ENCODE measurements at regions not wholly inside any gene's neighbourhood (a gene's known extent, or its start where the extent isn't known, plus 50 kb on each side); places are given as distances from the start of the nearest gene placed in this dataset.

- Histone ChIP-seq H3K27ac (ENCODE audit: low read depth, low read length) (no peak overlapping the region), H3K4me3 (ENCODE audit: low read depth, low read length) (no peak overlapping the region), H3K9me3 (ENCODE audit: control insufficient read depth, insufficient read depth, low read length) (no peaks in the 10 kb centered on the region), H3K27me3 (ENCODE audit: control insufficient read depth, insufficient read depth, low read length) (no peaks in the 10 kb centered on the region)
- TF ChIP-seq CTCF (IDR thresholded peaks at IDR 0.05; ENCODE audit: low read depth, low read length), result no peak
- ChIA-PET POLR2A (no interaction called here), CTCF (interaction anchor here (0.9 kb wide), 1 partner anchor 9 kb away, joined by 4 read pairs; no protein-coding TSS in a partner anchor)
- no peak for DNase-seq (ENCODE audit: low read depth, low spot score)
Observed at GRCh38 chr9:3760031-3760430, 234.2 kb upstream of the RFX3 start.

DNA sequence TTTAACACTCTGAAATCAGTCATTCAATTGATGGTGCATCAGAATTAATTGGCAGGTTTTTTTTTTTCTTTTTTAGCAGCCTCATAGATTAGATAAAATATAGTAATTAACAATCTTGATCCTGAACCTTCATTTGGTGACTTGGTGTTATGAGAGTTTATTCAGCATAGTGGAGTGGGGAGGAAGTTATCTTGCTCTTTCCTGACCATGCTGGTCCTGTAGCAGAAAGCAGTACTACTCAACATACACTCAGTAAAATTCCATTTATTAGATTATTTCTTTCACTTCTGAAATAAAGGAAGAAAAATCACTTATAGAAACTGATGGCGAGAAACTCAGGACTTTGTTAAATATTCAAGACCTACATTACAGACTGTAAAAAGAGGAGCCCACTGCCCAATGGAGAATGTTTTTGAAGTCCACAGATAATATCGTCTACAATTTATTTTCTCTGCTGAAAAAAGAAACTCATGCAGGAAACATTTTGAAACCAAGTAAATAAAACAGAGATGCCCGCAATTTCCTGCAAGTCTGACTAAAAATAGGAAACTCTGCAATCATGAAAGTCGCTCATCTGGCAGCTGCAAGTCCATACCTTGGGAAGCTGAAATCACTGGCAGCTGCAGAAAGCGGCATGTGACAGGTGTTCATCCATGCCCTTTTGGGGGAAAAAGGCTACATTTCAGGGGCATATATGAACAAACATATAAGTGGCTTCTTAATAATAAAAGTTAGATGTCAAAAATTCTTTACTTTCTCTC, 233.2 kb upstream of the RFX3 start:
- no peak overlapping the region for H3K4me3 ChIP-seq (ENCODE audit: low read depth, low read length)
- ChIA-PET POLR2A (no interaction called here), CTCF (no interaction called here)
- TF ChIP-seq CTCF (IDR thresholded peaks at IDR 0.05; ENCODE audit: low read depth, low read length), result no peak
- no peak for DNase-seq (ENCODE audit: low read depth, low spot score)
- H3K9me3 ChIP-seq (ENCODE audit: control insufficient read depth, insufficient read depth, low read length), result no peaks in the 10 kb centered on the region
- no peak overlapping the region for H3K27ac ChIP-seq (ENCODE audit: low read depth, low read length)
- H3K27me3 ChIP-seq (ENCODE audit: control insufficient read depth, insufficient read depth, low read length), result no peaks in the 10 kb centered on the region

- POLR2A ChIA-PET, result no interaction called here
- DNase-seq (ENCODE audit: low read depth, low spot score), result no peak
Observed at GRCh38 chr9:3756071-3756470, 230.3 kb upstream of the RFX3 start.

DNA sequence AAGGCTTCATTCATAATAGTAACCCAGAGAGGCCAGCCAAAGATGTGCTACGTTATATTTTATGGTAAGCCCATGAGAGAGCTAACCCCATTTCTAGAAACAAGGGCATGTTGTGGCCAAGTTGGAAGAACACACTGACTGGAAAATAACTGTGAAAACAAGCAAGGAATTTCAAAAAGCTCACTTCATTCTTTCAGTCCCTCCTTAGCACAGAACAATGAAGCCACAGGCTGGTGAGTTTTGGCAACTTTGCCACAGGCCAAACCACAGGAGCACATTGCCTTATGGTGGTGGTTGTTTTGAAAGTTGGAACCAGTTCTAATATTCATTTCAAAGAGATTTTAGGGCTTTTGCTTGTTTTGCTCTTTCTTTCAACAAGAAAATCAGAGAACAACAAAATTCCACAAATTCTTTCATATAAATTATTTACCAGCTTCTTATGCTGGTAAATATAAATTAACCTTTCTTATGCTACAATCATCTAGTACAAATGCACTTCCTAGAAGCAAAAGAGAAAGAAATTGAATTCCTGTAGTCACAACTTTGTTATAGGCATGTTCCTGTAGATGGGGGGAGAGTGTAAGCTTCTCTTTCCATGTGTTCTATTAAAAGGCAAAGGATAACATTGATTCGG, 225.4 kb upstream of the RFX3 start:
- Histone ChIP-seq H3K27ac (ENCODE audit: low read depth, low read length) (no peak overlapping the region), H3K27me3 (ENCODE audit: control insufficient read depth, insufficient read depth, low read length) (no peaks in the 10 kb centered on the region), H3K4me3 (ENCODE audit: low read depth, low read length) (no peak overlapping the region), H3K9me3 (ENCODE audit: control insufficient read depth, insufficient read depth, low read length) (no peaks in the 10 kb centered on the region)
- POLR2A ChIA-PET, result no interaction called here
- no peak for DNase-seq (ENCODE audit: low read depth, low spot score)
- no peak for TF ChIP-seq CTCF (IDR thresholded peaks at IDR 0.05; ENCODE audit: low read depth, low read length)
- CTCF ChIA-PET, result interaction anchor here (0.6 to 0.7 kb wide), 3 partner anchors 9 to 16 kb away, joined by 4 read pairs; no protein-coding TSS in a partner anchor

More at GRCh38 chr9:3756071-3756470, 230.3 kb upstream of the RFX3 start:
- H3K4me3 ChIP-seq (ENCODE audit: low read depth, low read length), result no peak overlapping the region
- H3K27me3 ChIP-seq (ENCODE audit: control insufficient read depth, insufficient read depth, low read length), result no peaks in the 10 kb centered on the region
- no peak overlapping the region for H3K27ac ChIP-seq (ENCODE audit: low read depth, low read length)
- no peak for TF ChIP-seq CTCF (IDR thresholded peaks at IDR 0.05; ENCODE audit: low read depth, low read length)
- no peaks in the 10 kb centered on the region for H3K9me3 ChIP-seq (ENCODE audit: control insufficient read depth, insufficient read depth, low read length)
- CTCF ChIA-PET, result no interaction called here

DNA sequence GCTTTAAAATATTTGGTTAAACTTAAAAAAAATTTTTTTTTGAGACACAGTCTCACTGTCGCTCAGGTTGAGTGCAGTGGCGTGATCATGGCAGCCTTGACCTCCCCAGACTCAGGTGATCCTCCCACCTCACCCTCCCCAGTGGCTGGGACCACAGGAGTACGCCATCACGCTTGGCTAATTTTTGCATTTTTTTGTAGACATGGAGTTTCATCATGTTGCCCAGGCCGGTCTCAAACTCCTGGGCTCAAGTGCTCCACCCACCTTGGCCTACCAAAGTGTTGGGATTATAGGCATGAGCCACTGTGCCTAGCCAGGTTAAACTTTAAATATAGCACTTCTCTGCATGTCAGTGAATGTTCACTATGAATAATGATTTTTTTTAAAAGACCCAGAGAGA, 224.5 kb upstream of the RFX3 start:
- ChIA-PET POLR2A (no interaction called here), CTCF (interaction anchor here (0.7 kb wide), 1 partner anchor 627 kb away, joined by 3 read pairs; no protein-coding TSS in a partner anchor)
- no peak for DNase-seq (ENCODE audit: low read depth, low spot score)
- no peak for TF ChIP-seq CTCF (IDR thresholded peaks at IDR 0.05; ENCODE audit: low read depth, low read length)
- H3K4me3 ChIP-seq (ENCODE audit: low read depth, low read length), result no peak overlapping the region
- H3K9me3 ChIP-seq (ENCODE audit: control insufficient read depth, insufficient read depth, low read length), result no peaks in the 10 kb centered on the region
- no peak overlapping the region for H3K27ac ChIP-seq (ENCODE audit: low read depth, low read length)
- no peaks in the 10 kb centered on the region for H3K27me3 ChIP-seq (ENCODE audit: control insufficient read depth, insufficient read depth, low read length)

Data from AG04450 (cell line).